ENCODE measurements at regions not wholly inside any gene's neighbourhood (a gene's known extent, or its start where the extent isn't known, plus 50 kb on each side); places are given as distances from the start of the nearest gene placed in this dataset.
"Not testable (repeated sequence)": the region's sequence is repeated elsewhere in the genome, so short reads cannot be mapped to it uniquely, and the experiment has no call there.

DNA sequence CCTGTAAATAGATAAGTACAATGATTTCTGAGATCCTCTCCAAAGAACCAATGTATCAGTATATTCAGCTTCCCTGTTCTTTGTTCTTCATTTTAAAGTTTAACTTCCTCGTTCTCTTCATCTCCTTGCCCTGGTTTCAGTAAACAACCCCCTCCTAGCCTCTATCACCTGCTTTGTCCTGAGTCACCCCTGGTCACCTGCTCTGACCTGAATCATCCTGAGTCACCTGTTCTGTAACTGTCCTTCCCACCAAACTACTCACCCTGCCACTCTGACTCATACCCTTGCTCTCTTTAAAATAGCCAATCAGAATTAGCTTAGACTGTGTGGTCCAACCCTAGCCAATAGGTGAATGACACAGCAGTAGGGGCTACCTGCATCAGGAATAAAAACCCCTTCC is 313.0 kb upstream of the LRRC3B start:
- not testable (repeated sequence) for H3K27me3 Mint-ChIP-seq (ENCODE audit: low read depth in 3 of 3); H3K4me3 Mint-ChIP-seq; H3K27ac Mint-ChIP-seq; H3K36me3 Mint-ChIP-seq; DNase-seq; H3K4me1 Mint-ChIP-seq
- peaks cover 10 to 65% (median 18%) of the 10 kb centered on the region in 6 donors for H3K9me3 Mint-ChIP-seq

DNA sequence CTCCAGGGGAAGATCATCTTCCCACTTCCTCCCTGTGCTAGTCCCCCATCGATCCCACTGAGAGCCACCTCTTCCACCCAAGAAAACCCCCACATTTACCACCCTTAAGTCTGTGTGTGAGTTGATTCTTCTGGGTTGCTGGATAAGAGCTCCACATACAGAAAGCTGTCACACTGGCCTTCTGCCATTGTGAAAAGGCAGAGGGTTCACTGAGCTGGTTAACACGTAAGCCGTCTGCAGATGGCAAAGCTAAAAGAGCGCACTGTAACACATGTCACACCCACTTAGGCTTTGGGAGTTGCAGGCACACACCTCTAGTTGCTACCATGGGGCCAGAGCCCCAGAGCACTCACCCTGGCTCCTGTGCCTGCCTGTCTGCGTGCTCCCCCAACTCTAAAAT is 309.8 kb upstream of the LRRC3B start:
- no peak for DNase-seq
- H3K9me3 Mint-ChIP-seq, result peaks cover 8 to 53% (median 14%) of the 10 kb centered on the region in 6 donors
- H3K4me3 Mint-ChIP-seq, result no peak overlapping the region
- no peaks in the 10 kb centered on the region for H3K27me3 Mint-ChIP-seq (ENCODE audit: low read depth in 3 of 3)
- H3K27ac Mint-ChIP-seq, result no peak overlapping the region
- no peaks in the 10 kb centered on the region for H3K4me1 Mint-ChIP-seq
- no peaks in the 10 kb centered on the region for H3K36me3 Mint-ChIP-seq

DNA sequence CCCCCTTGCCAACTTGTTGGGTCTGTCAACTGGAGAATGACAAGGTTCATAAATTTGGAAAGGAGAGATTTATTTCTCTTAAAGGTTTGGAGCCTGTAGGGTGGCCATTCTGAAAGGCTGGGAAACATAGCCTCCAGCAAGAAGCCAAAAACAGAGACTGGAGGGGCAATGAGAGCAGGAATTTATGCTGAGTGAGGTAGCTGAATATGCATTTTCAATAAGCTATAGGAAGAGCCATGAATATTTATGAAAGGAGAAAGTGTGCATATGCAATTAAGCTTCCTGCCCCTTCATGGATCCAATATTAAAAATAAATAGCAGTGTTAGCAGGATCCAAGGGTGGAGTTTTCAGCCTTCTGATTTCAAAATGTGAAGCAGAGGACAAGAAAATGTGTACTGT is 306.1 kb upstream of the LRRC3B start:
- H3K27ac Mint-ChIP-seq, result no peak overlapping the region
- H3K4me3 Mint-ChIP-seq, result no peak overlapping the region
- no peaks in the 10 kb centered on the region for H3K4me1 Mint-ChIP-seq
- H3K9me3 Mint-ChIP-seq, result peaks cover 16 to 51% (median 20%) of the 10 kb centered on the region in 6 donors
- peaks cover 0 to 4% (median 0%) of the 10 kb centered on the region in 3 donors for H3K36me3 Mint-ChIP-seq
- peaks cover 0 to 1% (median 0%) of the 10 kb centered on the region in 3 donors for H3K27me3 Mint-ChIP-seq (ENCODE audit: low read depth in 3 of 3)
- DNase-seq, result no peak

DNA sequence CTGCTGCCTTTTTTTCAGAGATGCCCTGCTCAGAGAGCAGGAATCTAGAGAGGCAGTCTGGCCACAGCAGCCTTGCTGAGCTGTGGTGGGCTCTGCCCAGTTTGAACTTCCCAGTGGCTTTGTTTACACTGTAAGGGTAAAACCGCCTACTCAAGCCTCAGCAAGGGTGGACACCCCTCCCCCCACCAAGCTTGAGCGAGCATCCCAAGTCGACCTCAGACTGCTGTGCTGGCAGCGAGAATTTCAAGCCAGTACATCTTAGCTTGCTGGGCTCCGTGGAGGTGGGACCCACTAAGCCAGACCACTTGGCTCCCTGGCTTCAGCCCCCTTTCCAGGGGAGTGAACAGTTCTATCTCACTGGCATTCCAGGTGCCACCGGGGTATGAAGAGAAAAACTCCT is 298.8 kb upstream of the LRRC3B start:
- not testable (repeated sequence) for H3K4me3 Mint-ChIP-seq; H3K36me3 Mint-ChIP-seq; H3K27ac Mint-ChIP-seq; H3K27me3 Mint-ChIP-seq (ENCODE audit: low read depth in 3 of 3); DNase-seq; H3K4me1 Mint-ChIP-seq
- H3K9me3 Mint-ChIP-seq, result peaks cover 23 to 65% (median 27%) of the 10 kb centered on the region in 6 donors

DNA sequence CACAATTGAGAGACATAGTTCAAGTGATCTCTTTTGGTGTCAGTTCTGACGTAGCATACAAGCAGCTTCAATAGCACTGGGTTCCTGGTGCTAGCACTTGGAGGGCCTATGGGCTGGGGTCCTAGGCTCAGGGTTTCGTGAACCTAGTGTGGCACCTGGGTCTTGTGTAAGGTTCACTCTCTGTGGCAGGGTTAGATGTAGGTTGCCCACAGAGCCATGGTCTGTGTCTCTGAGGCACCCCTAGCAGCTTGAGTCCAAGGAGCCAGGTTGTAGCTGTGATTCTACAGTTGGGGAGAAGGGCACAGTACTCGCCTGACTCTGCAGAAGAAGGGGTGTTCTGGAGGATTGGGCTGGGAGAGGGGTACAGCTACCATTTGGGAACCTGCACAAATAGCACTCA is 282.6 kb upstream of the LRRC3B start:
- Mint-ChIP-seq H3K4me3 (no peak overlapping the region), H3K4me1 (no peaks in the 10 kb centered on the region), H3K27ac (no peak overlapping the region), H3K27me3 (ENCODE audit: low read depth in 3 of 3) (peaks cover 0 to 3% (median 0%) of the 10 kb centered on the region in 3 donors), H3K36me3 (no peaks in the 10 kb centered on the region), H3K9me3 (peaks cover 7 to 21% (median 13%) of the 10 kb centered on the region in 6 donors)
- no peak for DNase-seq

DNA sequence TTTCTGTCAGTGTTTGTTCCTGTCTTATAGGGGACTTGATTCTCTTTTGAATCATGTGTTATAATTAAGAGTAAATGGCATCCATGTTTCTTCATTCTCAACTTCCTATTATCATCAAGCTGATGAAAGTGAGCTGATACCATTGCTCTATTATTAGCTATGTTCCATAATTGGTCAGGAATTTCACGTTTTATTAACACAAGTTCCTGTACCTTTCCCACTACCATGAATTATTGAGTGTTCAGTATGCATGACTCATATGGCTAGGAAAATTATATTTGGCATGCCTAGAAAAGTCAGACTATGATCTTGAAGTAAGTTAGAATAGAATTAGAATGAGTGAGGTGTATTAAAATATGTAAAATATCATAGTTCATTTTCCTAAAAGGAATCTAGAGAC is 278.9 kb upstream of the LRRC3B start:
- Mint-ChIP-seq H3K9me3 (peaks cover 5 to 34% (median 19%) of the 10 kb centered on the region in 6 donors), H3K27ac (no peak overlapping the region), H3K36me3 (no peaks in the 10 kb centered on the region), H3K4me3 (no peak overlapping the region), H3K27me3 (ENCODE audit: low read depth in 3 of 3) (peaks cover 0 to 3% (median 0%) of the 10 kb centered on the region in 3 donors), H3K4me1 (no peaks in the 10 kb centered on the region)
- DNase-seq, result no peak

DNA sequence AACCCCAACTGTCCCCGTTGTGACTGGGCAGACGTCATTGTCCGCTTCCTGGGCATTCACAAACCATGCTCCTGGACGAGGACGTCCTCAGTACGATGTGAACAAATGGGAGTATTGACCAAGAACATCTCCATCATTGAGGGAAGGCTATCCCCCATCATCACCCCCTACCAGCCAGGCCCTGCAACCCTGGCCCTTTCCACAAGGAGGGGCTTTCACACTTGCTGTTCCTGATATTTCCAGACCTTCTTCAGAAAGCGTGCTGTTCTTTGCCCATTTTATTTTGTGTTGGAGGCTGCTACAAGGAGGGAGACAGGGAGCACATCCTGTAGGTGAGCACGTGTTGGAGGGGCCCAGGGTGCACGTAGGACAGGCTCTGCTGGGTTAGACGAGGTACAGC is 277.0 kb upstream of the LRRC3B start:
- H3K27me3 Mint-ChIP-seq (ENCODE audit: low read depth in 3 of 3), result no peaks in the 10 kb centered on the region
- no peaks in the 10 kb centered on the region for H3K4me1 Mint-ChIP-seq
- DNase-seq, result no peak
- no peaks in the 10 kb centered on the region for H3K36me3 Mint-ChIP-seq
- H3K9me3 Mint-ChIP-seq, result peaks cover 10 to 36% (median 17%) of the 10 kb centered on the region in 6 donors
- no peak overlapping the region for H3K4me3 Mint-ChIP-seq
- no peak overlapping the region for H3K27ac Mint-ChIP-seq

DNA sequence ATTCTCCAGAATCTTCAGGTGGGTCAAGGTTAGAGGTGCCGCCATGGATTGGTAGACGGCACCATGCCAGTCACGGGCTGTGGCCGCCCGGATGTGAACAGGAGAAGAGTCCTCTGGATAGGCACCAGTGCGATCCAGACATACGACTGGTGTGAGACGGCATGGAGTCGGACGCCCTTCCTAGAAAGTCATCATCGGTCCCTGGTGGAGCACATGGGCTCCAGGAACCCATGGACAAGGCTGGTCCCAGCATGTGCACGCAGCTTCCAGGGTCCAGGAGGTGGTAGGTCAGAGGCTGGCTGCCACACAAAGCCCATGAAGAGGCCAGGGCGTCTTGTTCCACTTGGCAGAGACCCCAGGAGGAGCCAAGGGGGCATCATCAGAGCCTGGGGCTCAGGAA is 276.1 kb upstream of the LRRC3B start:
- no peaks in the 10 kb centered on the region for H3K36me3 Mint-ChIP-seq
- DNase-seq, result no peak
- H3K4me3 Mint-ChIP-seq, result no peak overlapping the region
- H3K9me3 Mint-ChIP-seq, result peaks cover 14 to 43% (median 21%) of the 10 kb centered on the region in 6 donors
- H3K4me1 Mint-ChIP-seq, result no peaks in the 10 kb centered on the region
- H3K27ac Mint-ChIP-seq, result no peak overlapping the region
- no peaks in the 10 kb centered on the region for H3K27me3 Mint-ChIP-seq (ENCODE audit: low read depth in 3 of 3)

DNA sequence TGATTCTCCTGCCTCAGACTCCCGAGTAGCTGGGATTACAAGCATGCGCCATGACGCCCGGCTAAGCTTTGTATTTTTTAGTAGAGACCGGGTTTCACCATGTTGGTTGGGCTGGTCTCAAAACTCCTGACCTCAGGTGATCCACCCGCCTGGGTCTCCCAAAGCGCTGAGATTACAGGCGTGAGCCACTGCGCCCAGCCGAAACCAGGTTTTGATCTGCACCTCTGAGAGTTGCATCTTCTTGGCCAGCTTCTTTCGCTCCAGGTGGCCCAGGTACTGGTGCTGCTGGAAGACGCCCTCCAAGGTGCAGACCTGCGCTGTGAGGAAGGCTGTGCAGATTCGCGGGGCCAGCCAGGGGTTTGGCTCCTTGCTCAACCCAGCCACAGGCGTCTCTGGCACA is 275.4 kb upstream of the LRRC3B start:
- H3K9me3 Mint-ChIP-seq, result peaks cover 14 to 43% (median 20%) of the 10 kb centered on the region in 6 donors
- DNase-seq, result no peak

DNA sequence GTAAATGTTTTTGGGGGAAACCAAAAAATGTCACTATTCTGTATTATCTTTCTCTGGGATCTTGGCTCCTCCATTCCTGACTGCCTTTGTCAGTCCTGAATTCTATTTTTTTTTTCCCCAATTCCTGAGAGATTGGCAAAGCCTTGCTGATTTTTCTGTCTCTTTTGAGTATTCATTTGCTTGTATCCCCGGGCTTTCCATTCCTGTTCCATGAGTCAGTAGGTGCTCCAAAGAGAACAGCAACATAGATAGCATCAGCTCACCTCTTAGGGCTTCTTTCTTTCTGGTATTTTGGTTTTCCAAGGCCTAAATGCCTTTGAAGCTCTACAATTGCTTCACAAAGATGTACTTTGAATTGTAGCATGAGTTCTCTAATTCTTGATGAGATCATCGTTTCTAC is 271.7 kb upstream of the LRRC3B start:
- Mint-ChIP-seq H3K27ac (no peak overlapping the region), H3K4me3 (no peak overlapping the region), H3K36me3 (no peaks in the 10 kb centered on the region), H3K4me1 (no peaks in the 10 kb centered on the region), H3K9me3 (peaks cover 15 to 55% (median 21%) of the 10 kb centered on the region in 6 donors), H3K27me3 (ENCODE audit: low read depth in 3 of 3) (no peaks in the 10 kb centered on the region)
- no peak for DNase-seq

More for the DNA sequence above, 275.4 kb upstream of the LRRC3B start:
- Mint-ChIP-seq H3K36me3 (no peaks in the 10 kb centered on the region), H3K4me1 (no peaks in the 10 kb centered on the region), H3K27ac (no peak overlapping the region), H3K27me3 (ENCODE audit: low read depth in 3 of 3) (no peaks in the 10 kb centered on the region), H3K4me3 (no peak overlapping the region)

DNA sequence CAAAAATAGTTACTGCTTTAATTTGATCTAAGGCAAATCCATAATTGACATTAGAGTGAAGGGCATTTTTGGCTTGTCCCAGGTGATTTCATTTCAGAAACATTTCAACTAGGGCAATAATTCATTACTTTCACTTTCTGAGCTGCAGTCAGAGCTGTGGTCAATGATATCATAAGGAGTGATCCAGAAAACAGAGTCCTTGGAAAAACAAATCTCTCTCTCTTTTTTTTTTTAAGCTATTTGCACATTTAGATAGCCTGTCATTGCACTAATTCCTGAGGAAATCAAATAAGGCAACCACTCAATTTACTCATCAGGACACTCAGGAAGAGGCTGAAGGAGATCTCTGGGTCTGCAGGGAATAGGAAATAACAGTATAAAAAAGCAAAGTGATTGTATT is 269.5 kb upstream of the LRRC3B start:
- peaks cover 11 to 53% (median 15%) of the 10 kb centered on the region in 6 donors for H3K9me3 Mint-ChIP-seq
- H3K36me3 Mint-ChIP-seq, result no peaks in the 10 kb centered on the region
- H3K4me1 Mint-ChIP-seq, result no peaks in the 10 kb centered on the region
- H3K27me3 Mint-ChIP-seq (ENCODE audit: low read depth in 3 of 3), result no peaks in the 10 kb centered on the region
- DNase-seq, result no peak
- no peak overlapping the region for H3K27ac Mint-ChIP-seq
- H3K4me3 Mint-ChIP-seq, result no peak overlapping the region

DNA sequence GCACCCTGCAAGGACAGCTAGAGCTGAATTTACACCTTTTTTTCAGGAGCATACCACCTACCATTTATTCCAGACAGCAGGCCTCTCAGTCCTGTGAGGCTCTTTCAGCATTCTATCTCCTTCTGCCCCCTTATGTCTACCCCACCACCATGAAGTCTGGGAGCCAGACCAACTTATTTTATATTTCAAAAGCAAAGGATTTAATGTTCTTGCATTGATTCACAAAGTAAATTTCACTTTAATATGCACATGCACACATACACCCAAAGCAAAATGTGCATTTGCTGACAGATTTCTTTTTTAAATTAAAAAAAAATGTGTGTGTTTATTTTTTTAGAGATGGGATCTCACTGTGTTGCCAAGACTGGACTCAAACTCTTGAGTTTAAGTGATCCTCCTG is 264.2 kb upstream of the LRRC3B start:
- Mint-ChIP-seq H3K27ac (no peak overlapping the region), H3K27me3 (ENCODE audit: low read depth in 3 of 3) (no peaks in the 10 kb centered on the region), H3K4me1 (no peaks in the 10 kb centered on the region), H3K9me3 (peaks cover under 1 to 21% (median 9%) of the 10 kb centered on the region in 6 donors), H3K4me3 (no peak overlapping the region), H3K36me3 (peaks cover 0 to 4% (median 0%) of the 10 kb centered on the region in 3 donors)
- no peak for DNase-seq

DNA sequence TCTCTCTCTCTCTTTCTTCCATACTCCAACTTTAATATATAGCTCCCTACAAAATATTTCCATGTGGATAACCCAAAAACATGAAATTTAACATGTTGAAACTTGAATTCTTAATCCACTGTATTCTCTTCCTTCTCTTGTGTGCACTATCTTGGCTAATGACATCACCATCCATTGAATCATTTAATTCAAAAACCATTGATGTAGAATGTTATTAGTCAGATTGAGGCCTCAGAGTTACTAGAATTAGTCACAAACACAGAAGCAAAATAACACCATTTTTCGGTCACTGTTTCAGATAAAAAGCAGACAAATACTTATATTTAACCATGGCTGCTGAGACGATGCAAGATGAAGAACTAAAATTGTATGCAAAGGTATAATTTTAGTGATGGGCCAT is 256.9 kb upstream of the LRRC3B start:
- H3K27ac Mint-ChIP-seq, result no peak overlapping the region
- peaks cover 0 to 1% (median 0%) of the 10 kb centered on the region in 3 donors for H3K27me3 Mint-ChIP-seq (ENCODE audit: low read depth in 3 of 3)
- H3K4me3 Mint-ChIP-seq, result no peak overlapping the region
- DNase-seq, result no peak
- no peaks in the 10 kb centered on the region for H3K4me1 Mint-ChIP-seq
- H3K36me3 Mint-ChIP-seq, result peaks cover 0 to 3% (median 0%) of the 10 kb centered on the region in 3 donors
- H3K9me3 Mint-ChIP-seq, result peaks cover 13 to 40% (median 20%) of the 10 kb centered on the region in 6 donors

DNA sequence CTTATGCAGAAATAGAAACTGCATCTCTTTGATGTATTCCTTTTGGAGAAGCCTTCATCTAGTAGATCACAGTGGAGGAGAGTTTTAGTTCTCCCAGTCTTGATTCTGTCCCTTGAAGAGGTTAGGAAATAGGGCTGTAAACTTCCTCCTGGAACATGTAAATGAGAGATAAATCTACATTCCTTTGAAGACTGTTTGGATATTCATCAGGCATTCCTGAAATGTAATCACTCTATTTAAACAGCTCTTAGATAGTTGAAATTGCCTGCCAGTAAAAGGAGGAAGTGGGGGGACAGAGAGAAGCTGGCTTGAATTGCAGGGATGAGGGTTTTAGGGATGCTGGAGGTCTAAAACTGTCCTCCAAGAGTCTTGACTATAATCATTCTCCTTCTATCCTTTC is 254.3 kb upstream of the LRRC3B start:
- Mint-ChIP-seq H3K36me3 (no peaks in the 10 kb centered on the region), H3K27ac (no peak overlapping the region), H3K27me3 (ENCODE audit: low read depth in 3 of 3) (peaks cover 0 to 2% (median 1%) of the 10 kb centered on the region in 3 donors), H3K4me3 (no peak overlapping the region), H3K9me3 (peaks cover 13 to 51% (median 22%) of the 10 kb centered on the region in 6 donors), H3K4me1 (no peaks in the 10 kb centered on the region)
- DNase-seq, result no peak

DNA sequence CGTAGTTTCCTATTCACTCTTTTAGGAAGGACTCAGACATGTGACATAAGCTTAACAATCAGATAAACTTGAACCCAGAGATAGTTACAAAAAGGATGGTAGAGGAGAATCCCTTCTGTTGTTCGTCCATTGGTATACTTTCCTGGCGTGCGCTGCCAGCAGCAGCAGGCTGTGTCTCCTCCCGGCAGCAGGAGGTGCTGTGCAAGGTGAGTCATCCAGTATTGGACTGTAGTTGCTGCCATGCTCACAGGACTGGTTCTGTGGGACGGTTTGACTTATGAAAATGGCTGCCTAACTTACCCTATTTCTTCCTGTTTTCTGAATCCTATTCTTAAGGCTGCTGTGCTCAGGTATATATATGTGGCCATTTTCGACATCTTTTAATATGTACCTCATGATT is 253.4 kb upstream of the LRRC3B start:
- DNase-seq, result no peak
- H3K4me1 Mint-ChIP-seq, result no peaks in the 10 kb centered on the region
- H3K9me3 Mint-ChIP-seq, result peaks cover 10 to 44% (median 21%) of the 10 kb centered on the region in 6 donors
- H3K27me3 Mint-ChIP-seq (ENCODE audit: low read depth in 3 of 3), result peaks cover 0 to 2% (median 1%) of the 10 kb centered on the region in 3 donors
- no peak overlapping the region for H3K27ac Mint-ChIP-seq
- no peak overlapping the region for H3K4me3 Mint-ChIP-seq
- no peaks in the 10 kb centered on the region for H3K36me3 Mint-ChIP-seq
